Fibroblast of the aortic adventitia (primary cell): ENCODE measurements at regions not wholly inside any gene's neighbourhood (a gene's known extent, or its start where the extent isn't known, plus 50 kb on each side); places are given as distances from the start of the nearest gene placed in this dataset.

Experiments used
- DNase-seq: peaks from one replicate; pipeline ENCODE4 v3.0.0-alpha.2; 2010; ENCODE audit warnings: low read depth
- H3K4me3 ChIP-seq: 2 replicates; pipeline ENCODE4 v1.5.1; 2011; ENCODE audit warnings: low read depth, mild to moderate bottlenecking, control low read depth, low read length, moderate library complexity
- CTCF ChIP-seq: IDR thresholded peaks from 2 replicates; pipeline ENCODE4 v1.5.1; 2011; ENCODE audit warnings: mild to moderate bottlenecking, low read length, control low read depth, inconsistent platforms; ENCODE audit not compliant: insufficient read depth

DNA sequence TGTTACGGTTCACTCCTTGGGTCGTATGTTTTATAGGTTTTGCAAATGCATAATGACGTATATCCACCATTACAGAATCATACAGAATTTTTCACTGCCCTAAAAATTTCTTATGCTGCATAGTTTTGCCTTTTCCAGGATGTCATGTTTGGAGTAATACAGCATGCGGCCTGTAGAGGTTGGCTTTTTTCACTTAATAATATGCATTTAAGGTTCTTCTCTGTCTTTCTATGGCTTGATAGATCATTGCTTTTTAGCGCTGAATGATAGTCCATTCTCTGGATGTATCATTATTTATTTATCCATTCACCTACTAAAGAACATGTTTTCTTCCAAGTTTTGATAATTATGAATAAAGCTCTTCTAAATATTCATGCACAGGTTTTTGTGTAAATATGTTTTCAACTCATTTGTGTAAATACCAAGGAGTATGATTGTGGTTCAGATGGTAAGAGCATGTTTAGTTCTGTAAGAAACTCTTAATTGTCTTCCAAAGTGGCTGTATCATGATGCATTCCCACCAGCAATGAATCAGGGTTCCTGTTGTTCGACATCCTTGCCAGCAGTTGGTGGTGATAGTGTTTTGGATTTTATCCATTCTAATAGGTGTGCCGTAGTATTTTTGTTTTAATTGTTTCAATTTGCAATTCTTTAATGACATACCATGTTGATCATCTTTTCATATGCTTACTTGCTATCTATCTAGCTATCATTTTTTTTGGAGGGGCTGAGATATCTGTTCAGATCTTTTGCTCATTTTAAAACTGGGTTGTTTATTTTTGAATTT is 531.2 kb upstream of the GHITM start:
- DNase-seq: no peak
- TF ChIP-seq CTCF: no peak
- no peak overlapping the region for H3K4me3 ChIP-seq

- peak; percentile 29 for DNase-seq
- no peak for TF ChIP-seq CTCF
- H3K4me3 ChIP-seq: no peak overlapping the region
These were observed 527.3 kb upstream of the GHITM start for GRCh38 chr10:83612050-83612449.

DNA sequence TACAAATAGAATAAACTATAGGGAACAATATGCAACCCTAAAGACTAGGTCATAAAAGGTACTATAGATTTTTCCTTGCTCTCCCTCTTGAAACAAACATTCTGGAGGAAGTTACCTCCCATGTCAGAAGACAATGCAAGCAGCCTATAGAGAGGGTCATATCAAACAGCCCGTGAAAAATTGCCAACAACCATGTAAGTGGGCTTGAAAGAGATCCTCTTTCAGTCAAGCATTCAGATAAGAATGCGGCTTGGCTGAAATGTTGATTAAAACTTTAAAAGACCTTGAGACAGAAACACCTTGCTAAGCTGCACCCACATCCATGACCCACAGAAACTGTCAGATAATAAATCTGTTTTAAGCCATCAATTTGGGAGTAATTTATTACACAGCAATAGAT is 526.6 kb upstream of the GHITM start:
- TF ChIP-seq CTCF: no peak
- no peak overlapping the region for H3K4me3 ChIP-seq
- no peak for DNase-seq

DNA sequence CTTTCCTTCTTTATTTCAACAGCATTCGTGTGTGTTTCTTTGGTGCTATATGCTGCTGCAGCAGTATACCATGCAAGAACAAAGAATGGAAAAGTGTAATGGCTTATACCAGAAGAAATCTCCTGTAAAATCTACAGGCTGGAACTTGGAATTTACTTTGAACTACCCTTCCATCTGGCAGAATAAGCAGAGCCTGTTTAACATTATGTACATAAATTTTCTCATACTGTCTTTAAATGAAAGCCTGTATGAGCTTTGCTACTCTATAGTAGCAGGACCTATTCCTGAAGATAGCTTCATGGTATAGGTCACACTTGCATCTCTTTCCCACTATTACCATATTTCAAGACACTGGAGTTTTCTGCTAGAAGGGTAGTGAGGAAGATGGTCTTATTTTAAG is 522.1 kb upstream of the GHITM start:
- no peak overlapping the region for H3K4me3 ChIP-seq
- DNase-seq: no peak
- no peak for TF ChIP-seq CTCF

- no peak for DNase-seq
- no peak for TF ChIP-seq CTCF
- H3K4me3 ChIP-seq: no peak overlapping the region
These were observed 521.4 kb upstream of the GHITM start for GRCh38 chr10:83617692-83618545.

DNA sequence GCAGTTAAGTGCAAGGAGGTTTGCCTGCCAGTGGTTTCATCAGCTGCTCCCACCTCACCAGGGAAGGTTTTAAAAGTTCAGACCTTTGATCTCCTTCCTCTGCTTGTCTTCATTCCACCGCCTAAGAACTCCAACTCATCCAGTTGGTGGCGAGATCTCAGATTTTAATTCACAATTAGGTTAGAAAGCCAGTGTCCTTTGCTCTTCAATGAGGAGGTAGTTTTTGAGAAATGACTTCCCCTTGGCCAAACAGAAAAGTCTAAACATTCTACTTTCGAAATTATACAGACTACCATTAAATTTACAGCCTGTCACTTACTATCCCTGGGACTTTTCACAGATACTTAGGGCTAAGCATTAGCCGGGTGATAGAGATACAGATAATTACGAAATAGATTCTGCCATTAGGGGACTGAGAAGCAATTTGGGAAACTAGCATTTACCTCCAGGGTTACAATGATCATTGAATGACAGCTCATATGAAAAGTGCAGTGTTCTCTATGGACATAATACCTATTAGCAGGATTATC is 513.4 kb upstream of the GHITM start:
- no peak overlapping the region for H3K4me3 ChIP-seq
- no peak for TF ChIP-seq CTCF
- no peak for DNase-seq
